Uterus (tissue), 3 donors: ENCODE measurements at regions not wholly inside any gene's neighbourhood (a gene's known extent, or its start where the extent isn't known, plus 50 kb on each side); places are given as distances from the start of the nearest gene placed in this dataset.
"Not testable (repeated sequence)": the region's sequence is repeated elsewhere in the genome, so short reads cannot be mapped to it uniquely, and the experiment has no call there.

Experiments
- DNase-seq, 2 donors: peaks; one replicate each; pipeline ENCODE4 v3.0.0-alpha.2; 2019 to 2020
- H3K27ac ChIP-seq, 2 donors: fragments of 200-600 bp; sonication (generic); 1 replicate in 1 of 2; 2 replicates in 1 of 2; pipeline ENCODE4 v1.5.1; 2016 to 2018
- H3K27me3 ChIP-seq, 2 donors: fragments of 200-600 bp; sonication (generic); one replicate each; pipeline ENCODE4 v1.5.1; 2018 to 2019; ENCODE audit warnings: control low read depth in 1 of 2
- H3K36me3 ChIP-seq, 2 donors: fragments of 200-600 bp; sonication (generic); one replicate each; pipeline ENCODE4 v1.5.1; 2019; ENCODE audit warnings: control low read depth in 1 of 2
- H3K4me1 ChIP-seq, 2 donors: fragments of 200-600 bp; sonication (generic); one replicate each; pipeline ENCODE4 v1.5.1; 2018 to 2019; ENCODE audit warnings: control low read depth in 1 of 2
- H3K4me3 ChIP-seq, 2 donors: fragments of 200-600 bp; sonication (generic); 1 replicate in 1 of 2; 2 replicates in 1 of 2; pipeline ENCODE4 v1.5.1; 2018 to 2019; ENCODE audit warnings: mild to moderate bottlenecking in 1 of 2
- H3K9me3 ChIP-seq, 2 donors: fragments of 200-600 bp; sonication (generic); one replicate each; pipeline ENCODE4 v1.5.1; 2019; ENCODE audit warnings: control low read depth in 1 of 2
- CTCF ChIP-seq, 4 experiments: fragments of 200-600 bp in 2 of 4; fragments of 450-650 bp in 2 of 4; sonication (generic) in 2 of 4; IDR thresholded peaks; one replicate each; pipeline ENCODE4 v1.5.1; 2016 to 2019; ENCODE audit warnings: antibody characterized with exemption in 4 of 4, mild to moderate bottlenecking in 2 of 4, moderate library complexity in 1 of 4
- POLR2A ChIP-seq, 2 donors: fragments of 450-650 bp; IDR thresholded peaks; one replicate each; pipeline ENCODE4 v1.6.1; 2016; ENCODE audit warnings: antibody characterized with exemption in 2 of 2, mild to moderate bottlenecking in 1 of 2, moderate library complexity in 1 of 2
- intact Hi-C: fragments of 100-400 bp; cut with DNase I; formaldehyde crosslinking; loops from one replicate; pipeline ENCODE4 v1.15.1; 2023; ENCODE audit warnings: low total_unique reads
- donor health status: DM: yes; HTN: yes; CAD: no.

- H3K27ac ChIP-seq: no peak overlapping the region
- H3K9me3 ChIP-seq: no peaks in the 10 kb centered on the region
- intact Hi-C loops: no loop called here
- DNase-seq: no peak
- no peak overlapping the region for H3K4me3 ChIP-seq
- no peak for TF ChIP-seq CTCF (IDR thresholded peaks at IDR 0.05)
- no peak for TF ChIP-seq POLR2A (IDR thresholded peaks at IDR 0.05)
- H3K27me3 ChIP-seq: no peaks in the 10 kb centered on the region
- no peaks in the 10 kb centered on the region for H3K36me3 ChIP-seq
- H3K4me1 ChIP-seq: no peaks in the 10 kb centered on the region
These were observed 351.8 kb upstream of the JARID2 start for GRCh38 chr6:14894105-14894504.

GRCh38 chr6:14896475-14896874, 349.4 kb upstream of the JARID2 start:
- no peaks in the 10 kb centered on the region for H3K27me3 ChIP-seq
- H3K9me3 ChIP-seq: no peaks in the 10 kb centered on the region
- no peak for TF ChIP-seq CTCF (IDR thresholded peaks at IDR 0.05)
- TF ChIP-seq POLR2A (IDR thresholded peaks at IDR 0.05): no peak
- no peaks in the 10 kb centered on the region for H3K36me3 ChIP-seq
- intact Hi-C loops: no loop called here
- no peak for DNase-seq
- no peak overlapping the region for H3K4me3 ChIP-seq
- no peak overlapping the region for H3K27ac ChIP-seq
- no peaks in the 10 kb centered on the region for H3K4me1 ChIP-seq

DNA sequence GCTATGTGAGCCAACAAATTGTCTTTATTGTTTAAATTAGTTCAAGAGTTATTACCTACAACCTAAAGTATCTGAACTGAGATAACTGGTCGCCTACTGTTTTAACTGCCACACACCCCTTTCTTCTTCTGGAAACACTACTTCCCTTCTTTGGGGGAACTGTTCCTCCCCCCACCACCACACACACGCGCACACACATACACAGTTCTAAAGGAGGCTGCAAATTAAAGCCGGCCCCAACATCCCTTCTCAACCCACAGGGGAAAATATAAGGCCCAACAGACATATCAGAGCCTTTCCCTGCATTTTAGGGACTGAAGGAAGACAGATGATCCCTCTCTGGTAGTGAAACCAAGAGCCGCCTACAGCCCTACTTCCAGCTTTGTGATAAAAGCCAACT, 348.0 kb upstream of the JARID2 start:
- no peak overlapping the region for H3K27ac ChIP-seq
- no peaks in the 10 kb centered on the region for H3K4me1 ChIP-seq
- intact Hi-C loops: no loop called here
- no peak overlapping the region for H3K4me3 ChIP-seq
- H3K36me3 ChIP-seq: no peaks in the 10 kb centered on the region
- H3K27me3 ChIP-seq: no peaks in the 10 kb centered on the region
- no peak for DNase-seq
- H3K9me3 ChIP-seq: no peaks in the 10 kb centered on the region
- TF ChIP-seq CTCF (IDR thresholded peaks at IDR 0.05) (no peak), POLR2A (IDR thresholded peaks at IDR 0.05) (no peak)

GRCh38 chr6:14899441-14899840, 346.4 kb upstream of the JARID2 start:
- H3K4me1 ChIP-seq, DNase-seq, H3K9me3 ChIP-seq, H3K27me3 ChIP-seq, H3K36me3 ChIP-seq, intact Hi-C loops, H3K27ac ChIP-seq, H3K4me3 ChIP-seq: not testable (repeated sequence)

DNA sequence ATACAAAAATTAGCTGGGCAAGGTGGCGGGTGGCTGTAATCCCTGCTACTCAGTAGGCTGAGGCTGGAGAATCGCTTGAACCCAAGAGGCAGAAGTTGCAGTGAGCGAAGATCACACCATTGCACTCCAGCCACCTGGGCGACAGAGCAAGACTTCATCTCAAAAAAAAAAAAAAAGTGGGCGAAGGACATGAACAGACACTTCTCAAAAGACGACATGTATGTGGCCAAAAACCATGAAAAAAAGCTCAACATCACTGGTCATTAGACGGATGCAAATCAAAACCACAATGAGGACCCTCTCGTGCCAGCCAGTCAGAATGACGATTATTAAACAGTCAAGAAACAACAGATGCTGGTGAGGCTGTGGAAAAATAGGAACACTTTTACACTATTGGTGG, 344.9 kb upstream of the JARID2 start:
- Histone ChIP-seq H3K36me3 (no peaks in the 10 kb centered on the region), H3K27ac (no peak overlapping the region), H3K4me1 (no peaks in the 10 kb centered on the region), H3K27me3 (no peaks in the 10 kb centered on the region), H3K9me3 (no peaks in the 10 kb centered on the region), H3K4me3 (no peak overlapping the region)
- TF ChIP-seq POLR2A (IDR thresholded peaks at IDR 0.05) (no peak), CTCF (IDR thresholded peaks at IDR 0.05) (no peak)
- no peak for DNase-seq
- intact Hi-C loops: no loop called here
